Prostate gland (tissue), 2 donors: ENCODE measurements at regions not wholly inside any gene's neighbourhood (a gene's known extent, or its start where the extent isn't known, plus 50 kb on each side); places are given as distances from the start of the nearest gene placed in this dataset.

Experiments used
- POLR2A ChIP-seq: fragments of 450-650 bp; IDR thresholded peaks from one replicate; pipeline ENCODE4 v1.6.1; 2016; ENCODE audit warnings: antibody characterized with exemption, mild to moderate bottlenecking
- POLR2AphosphoS5 ChIP-seq: sonication (generic); formaldehyde crosslinking; IDR thresholded peaks from one replicate; pipeline ENCODE4 v1.6.1; 2017; ENCODE audit warnings: antibody characterized with exemption
- TF ChIP-seq, protein P1 (sequence below), 4 experiments: fragments of 200-600 bp in 2 of 4; fragments of 450-650 bp in 2 of 4; sonication (generic) in 2 of 4; IDR thresholded peaks; 1 replicate in 3 of 4; 2 replicates in 1 of 4; pipeline ENCODE4 v1.5.1; 2016 to 2019; ENCODE audit warnings: antibody characterized with exemption in 4 of 4, mild to moderate bottlenecking in 2 of 4, moderate library complexity in 2 of 4

DNA sequence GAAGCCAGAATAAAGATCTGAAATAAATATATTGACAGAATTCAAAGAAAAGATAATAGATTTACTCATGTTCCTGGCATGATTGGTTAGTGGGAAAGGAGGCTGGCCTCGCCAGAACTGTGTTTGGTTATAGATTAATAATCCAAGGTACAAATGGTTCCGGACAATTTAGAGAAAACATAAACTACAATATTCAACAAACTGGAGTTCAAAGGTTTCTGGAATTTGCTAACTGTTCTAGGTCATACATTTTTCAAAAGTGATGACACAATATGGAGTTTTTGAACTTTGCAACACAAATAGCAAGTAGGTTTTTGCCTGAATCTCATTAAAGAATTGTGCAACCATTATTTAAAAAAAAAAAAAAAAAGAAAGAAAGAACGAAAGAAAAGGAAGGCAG lies 251.7 kb upstream of the SALL1 start:
- TF ChIP-seq, protein P1, sequence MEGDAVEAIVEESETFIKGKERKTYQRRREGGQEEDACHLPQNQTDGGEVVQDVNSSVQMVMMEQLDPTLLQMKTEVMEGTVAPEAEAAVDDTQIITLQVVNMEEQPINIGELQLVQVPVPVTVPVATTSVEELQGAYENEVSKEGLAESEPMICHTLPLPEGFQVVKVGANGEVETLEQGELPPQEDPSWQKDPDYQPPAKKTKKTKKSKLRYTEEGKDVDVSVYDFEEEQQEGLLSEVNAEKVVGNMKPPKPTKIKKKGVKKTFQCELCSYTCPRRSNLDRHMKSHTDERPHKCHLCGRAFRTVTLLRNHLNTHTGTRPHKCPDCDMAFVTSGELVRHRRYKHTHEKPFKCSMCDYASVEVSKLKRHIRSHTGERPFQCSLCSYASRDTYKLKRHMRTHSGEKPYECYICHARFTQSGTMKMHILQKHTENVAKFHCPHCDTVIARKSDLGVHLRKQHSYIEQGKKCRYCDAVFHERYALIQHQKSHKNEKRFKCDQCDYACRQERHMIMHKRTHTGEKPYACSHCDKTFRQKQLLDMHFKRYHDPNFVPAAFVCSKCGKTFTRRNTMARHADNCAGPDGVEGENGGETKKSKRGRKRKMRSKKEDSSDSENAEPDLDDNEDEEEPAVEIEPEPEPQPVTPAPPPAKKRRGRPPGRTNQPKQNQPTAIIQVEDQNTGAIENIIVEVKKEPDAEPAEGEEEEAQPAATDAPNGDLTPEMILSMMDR (IDR thresholded peaks at IDR 0.05) = no peak
- TF ChIP-seq POLR2A (no peak), POLR2AphosphoS5 (no peak)
